ENCODE measurements at regions not wholly inside any gene's neighbourhood (a gene's known extent, or its start where the extent isn't known, plus 50 kb on each side); places are given as distances from the start of the nearest gene placed in this dataset.

GRCh38 chr18:59846814-59847490, 52.8 kb upstream of the PMAIP1 start:
- no peak for TF ChIP-seq EZH2phosphoT487 (IDR thresholded peaks at IDR 0.05; ENCODE audit: insufficient read depth, low read depth)
- no peak for TF ChIP-seq EZH2 (IDR thresholded peaks at IDR 0.05; ENCODE audit: insufficient read depth, poor library complexity, severe bottlenecking)

Data from GM23248 (cell line).